Transverse colon (tissue), 4 donors: ENCODE measurements at regions not wholly inside any gene's neighbourhood (a gene's known extent, or its start where the extent isn't known, plus 50 kb on each side); places are given as distances from the start of the nearest gene placed in this dataset.

ENCODE experiments used
- DNase-seq: peaks from one replicate; pipeline ENCODE4 v3.0.0-alpha.2; 2019
- H3K27ac ChIP-seq, 4 donors: fragments of 200-600 bp; sonication (generic); 2 replicates each; pipeline ENCODE4 v1.5.1; 2016 to 2018; ENCODE audit warnings: inconsistent platforms in 4 of 4
- H3K27me3 ChIP-seq: fragments of 200-600 bp; sonication (generic); 2 replicates; pipeline ENCODE4 v1.5.1; 2017; ENCODE audit warnings: inconsistent platforms
- H3K36me3 ChIP-seq, 4 donors: fragments of 200-600 bp; sonication (generic); 2 replicates each; pipeline ENCODE4 v1.5.1; 2017 to 2019; ENCODE audit warnings: inconsistent platforms in 4 of 4
- H3K4me1 ChIP-seq, 4 donors: fragments of 200-600 bp; sonication (generic); 2 replicates each; pipeline ENCODE4 v1.5.1; 2017 to 2020; ENCODE audit warnings: inconsistent platforms in 4 of 4
- H3K4me3 ChIP-seq, 4 donors: fragments of 200-600 bp; sonication (generic); 1 replicate in 1 of 4; 2 replicates in 3 of 4; pipeline versions ENCODE4 v1.5.1 to v1.6.1; 2017 to 2019; ENCODE audit warnings: inconsistent platforms in 4 of 4
- H3K9me3 ChIP-seq, 2 donors: fragments of 200-600 bp; sonication (generic); 2 replicates each; pipeline ENCODE4 v1.5.1; 2017 to 2019; ENCODE audit warnings: inconsistent platforms in 2 of 2
- EP300 ChIP-seq: sonication (generic); formaldehyde crosslinking; IDR thresholded peaks from one replicate; pipeline ENCODE4 v1.6.1; 2017; ENCODE audit warnings: antibody characterized with exemption, low read depth
- POLR2A ChIP-seq: fragments of 450-650 bp; IDR thresholded peaks from one replicate; pipeline ENCODE4 v1.6.1; 2016; ENCODE audit warnings: antibody characterized with exemption, mild to moderate bottlenecking, moderate library complexity
- POLR2AphosphoS5 ChIP-seq, 3 donors: sonication (generic); formaldehyde crosslinking; IDR thresholded peaks; one replicate each; pipeline ENCODE4 v1.6.1; 2016; ENCODE audit warnings: antibody characterized with exemption in 3 of 3
- WGBS, 2 donors: methylation state at CpG; one replicate each; pipeline ENCODE4 v1.1.5; 2018; ENCODE audit warnings: low coverage in 1 of 2; 5-methylcytosine and 5-hydroxymethylcytosine counted together
- in situ Hi-C, 4 donors: fragments of 200-750 bp; cut with MboI; loops; one replicate each; pipeline versions ENCODE4 v1.15.0 to v1.15.1; 2017; ENCODE audit warnings: low sequenced_read_pairs in 3 of 4, low pct_ligation_motif_present in 1 of 4, low pct_unique_long_range_greater_than_20kb in 1 of 4
- intact Hi-C: fragments of 100-400 bp; cut with DNase I; formaldehyde crosslinking; loops from one replicate; pipeline ENCODE4 v1.15.1; 2023; ENCODE audit warnings: low total_unique reads
- TF ChIP-seq, protein P1 (sequence below), 5 experiments: fragments of 200-600 bp in 3 of 5; fragments of 450-650 bp in 2 of 5; sonication (generic) in 3 of 5; IDR thresholded peaks; 1 replicate in 2 of 5; 2 replicates in 3 of 5; pipeline ENCODE4 v1.5.1; 2016 to 2017; ENCODE audit warnings: antibody characterized with exemption in 5 of 5, inconsistent platforms in 3 of 5, mild to moderate bottlenecking in 2 of 5, moderate library complexity in 1 of 5

DNA sequence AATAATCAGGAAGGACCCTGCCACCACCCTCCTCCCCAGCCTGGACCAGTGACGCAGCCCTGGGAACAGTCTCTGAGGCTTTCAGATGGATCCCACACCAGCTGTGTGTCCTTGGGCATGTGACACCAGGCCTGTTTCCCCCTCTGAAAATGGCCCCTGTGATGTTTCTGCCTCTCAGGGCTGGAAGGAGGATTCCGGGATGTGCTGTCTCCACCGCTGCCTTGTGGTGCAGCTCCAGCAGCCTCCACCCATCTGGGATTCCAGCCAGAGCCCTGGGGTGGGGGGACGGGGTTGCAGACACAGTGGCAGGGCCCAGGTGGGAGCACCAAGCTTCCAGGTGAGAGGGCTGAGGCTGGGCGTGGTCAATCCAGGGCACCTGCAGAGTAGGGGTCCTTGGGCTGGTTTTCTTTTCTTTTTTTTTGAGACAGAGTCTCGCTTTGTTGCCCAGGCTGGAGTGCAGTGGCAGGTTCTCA, 179.7 kb upstream of the IER5L start:
- Histone ChIP-seq H3K9me3 (no peaks in the 10 kb centered on the region), H3K4me1 (peaks cover under 1 to 10% (median 5%) of the 10 kb centered on the region in 4 donors), H3K4me3 (no peak overlapping the region), H3K27ac (no peak overlapping the region), H3K36me3 (no peaks in the 10 kb centered on the region), H3K27me3 (no peaks in the 10 kb centered on the region)
- WGBS, 2 donors: 64% methylated on average over 6 of the region's 6 CpGs; no CpG with 5 or more reads in 1 of the 2 donors
- intact Hi-C loops (no loop called here), in situ Hi-C loops (no loop called here)
- no peak for DNase-seq
- TF ChIP-seq, protein P1, sequence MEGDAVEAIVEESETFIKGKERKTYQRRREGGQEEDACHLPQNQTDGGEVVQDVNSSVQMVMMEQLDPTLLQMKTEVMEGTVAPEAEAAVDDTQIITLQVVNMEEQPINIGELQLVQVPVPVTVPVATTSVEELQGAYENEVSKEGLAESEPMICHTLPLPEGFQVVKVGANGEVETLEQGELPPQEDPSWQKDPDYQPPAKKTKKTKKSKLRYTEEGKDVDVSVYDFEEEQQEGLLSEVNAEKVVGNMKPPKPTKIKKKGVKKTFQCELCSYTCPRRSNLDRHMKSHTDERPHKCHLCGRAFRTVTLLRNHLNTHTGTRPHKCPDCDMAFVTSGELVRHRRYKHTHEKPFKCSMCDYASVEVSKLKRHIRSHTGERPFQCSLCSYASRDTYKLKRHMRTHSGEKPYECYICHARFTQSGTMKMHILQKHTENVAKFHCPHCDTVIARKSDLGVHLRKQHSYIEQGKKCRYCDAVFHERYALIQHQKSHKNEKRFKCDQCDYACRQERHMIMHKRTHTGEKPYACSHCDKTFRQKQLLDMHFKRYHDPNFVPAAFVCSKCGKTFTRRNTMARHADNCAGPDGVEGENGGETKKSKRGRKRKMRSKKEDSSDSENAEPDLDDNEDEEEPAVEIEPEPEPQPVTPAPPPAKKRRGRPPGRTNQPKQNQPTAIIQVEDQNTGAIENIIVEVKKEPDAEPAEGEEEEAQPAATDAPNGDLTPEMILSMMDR (IDR thresholded peaks at IDR 0.05): no peak
- no peak for TF ChIP-seq EP300
- TF ChIP-seq POLR2AphosphoS5 (IDR thresholded peaks at IDR 0.05): no peak
- no peak for TF ChIP-seq POLR2A

DNA sequence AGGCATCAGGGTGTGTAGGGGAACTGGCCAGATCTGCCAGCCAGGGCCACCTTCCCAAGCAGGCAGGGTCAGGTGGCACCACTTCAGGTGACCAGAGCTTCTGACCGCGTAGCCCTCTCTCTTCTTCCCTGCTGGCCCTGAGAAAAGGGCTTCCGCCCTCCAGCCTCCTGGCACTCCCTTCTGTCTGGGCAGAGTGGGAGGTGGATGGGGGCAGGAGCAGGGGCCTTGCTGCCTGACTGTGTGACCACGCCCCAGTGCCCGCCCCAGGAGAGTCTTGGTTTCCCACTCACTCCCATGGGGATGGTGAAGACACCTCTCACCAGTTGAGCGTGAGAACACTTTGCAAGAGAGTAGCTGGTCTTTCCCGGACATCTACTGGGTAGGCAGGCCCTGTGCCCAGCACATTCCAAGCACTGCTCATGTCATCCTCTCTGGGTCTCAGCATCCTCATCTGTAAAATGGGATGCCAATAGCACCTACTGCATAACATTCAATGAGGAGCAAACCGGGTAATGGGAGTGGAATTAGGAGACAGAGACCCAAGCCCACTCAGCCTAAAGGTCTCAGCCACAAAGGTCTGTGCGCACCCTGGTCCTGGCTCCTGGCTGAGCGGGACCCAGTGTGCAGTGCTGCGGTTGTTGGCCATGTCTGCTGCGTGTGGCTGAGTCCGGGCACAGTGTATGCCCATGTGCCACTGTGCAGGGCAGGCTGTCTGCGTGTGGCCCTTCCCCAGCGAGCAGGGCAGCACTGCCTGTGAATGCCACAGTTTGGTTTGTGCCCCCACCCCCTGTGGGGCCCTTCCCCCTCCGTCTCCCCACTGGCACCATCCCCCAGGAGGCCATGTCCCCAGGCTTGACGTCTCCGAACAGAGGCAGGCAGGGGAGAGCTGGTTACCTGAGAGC, 179.1 kb upstream of the IER5L start:
- H3K4me3 ChIP-seq: no peak overlapping the region
- no peak overlapping the region for H3K27ac ChIP-seq
- H3K9me3 ChIP-seq: no peaks in the 10 kb centered on the region
- no peaks in the 10 kb centered on the region for H3K36me3 ChIP-seq
- intact Hi-C loops (no loop called here), in situ Hi-C loops (no loop called here)
- H3K4me1 ChIP-seq: peaks cover 7 to 16% (median 12%) of the 10 kb centered on the region in 4 donors
- peaks cover 6% of the 10 kb centered on the region for H3K27me3 ChIP-seq
- TF ChIP-seq, protein P1 (IDR thresholded peaks at IDR 0.05): no peak
- TF ChIP-seq POLR2AphosphoS5 (IDR thresholded peaks at IDR 0.05) (no peak), EP300 (no peak), POLR2A (no peak)
- DNase-seq: no peak
- 85% methylated on average over 15 of the region's 18 CpGs; no CpG with 5 or more reads in 1 of the 2 donors for WGBS, 2 donors

DNA sequence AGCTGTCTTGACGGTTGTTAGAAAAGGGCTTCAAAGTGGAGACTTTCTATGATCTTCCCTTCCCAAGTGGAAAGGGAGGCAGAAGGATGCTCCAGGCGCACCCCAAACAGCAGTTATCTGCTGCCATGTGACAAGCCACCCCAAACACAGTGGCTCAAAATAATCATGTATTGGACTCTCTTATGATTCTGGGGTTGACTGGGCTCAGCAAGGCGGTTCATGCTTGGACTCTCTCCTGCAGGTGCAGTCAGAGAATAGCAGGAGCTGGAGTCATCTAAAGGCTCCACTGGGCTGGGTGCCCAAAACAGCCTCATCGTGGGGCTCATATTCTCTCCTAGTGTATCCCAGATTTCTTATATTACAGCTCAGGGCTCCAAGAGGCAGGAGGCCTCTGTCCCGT, 177.6 kb upstream of the IER5L start:
- 91% methylated on average over 5 of the region's 5 CpGs; no CpG with 5 or more reads in 1 of the 2 donors for WGBS, 2 donors
- DNase-seq: no peak
- Histone ChIP-seq H3K36me3 (no peaks in the 10 kb centered on the region), H3K4me3 (no peak overlapping the region), H3K4me1 (peaks cover 8 to 27% (median 18%) of the 10 kb centered on the region in 4 donors), H3K27ac (no peak overlapping the region), H3K27me3 (peaks cover 20% of the 10 kb centered on the region), H3K9me3 (no peaks in the 10 kb centered on the region)
- intact Hi-C loops (no loop called here), in situ Hi-C loops (no loop called here)
- TF ChIP-seq, protein P1 (IDR thresholded peaks at IDR 0.05): no peak
- TF ChIP-seq POLR2A (no peak), POLR2AphosphoS5 (IDR thresholded peaks at IDR 0.05) (no peak), EP300 (no peak)

DNA sequence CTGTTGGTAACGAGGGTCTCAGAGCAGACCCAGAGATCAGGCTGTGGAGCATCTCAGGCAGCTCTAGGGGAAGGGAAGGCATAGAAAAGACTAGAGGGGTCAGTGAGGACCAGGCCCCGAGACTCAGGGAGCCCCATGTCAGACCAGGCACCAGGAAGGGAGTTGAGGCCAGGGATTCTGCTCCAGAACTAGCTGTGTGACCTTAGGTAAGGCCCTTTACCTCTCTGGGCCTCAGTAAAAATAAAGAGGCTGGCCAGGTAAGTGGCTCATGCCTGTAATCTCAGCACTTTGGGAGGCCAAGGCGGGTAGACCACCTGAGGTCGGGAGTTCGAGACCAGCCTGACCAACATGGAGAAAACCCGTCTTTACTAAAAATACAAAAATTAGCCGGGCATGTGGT, 176.4 kb upstream of the IER5L start:
- intact Hi-C loops (no loop called here), in situ Hi-C loops (no loop called here)
- 85 to 100% methylated on average over 2 to 7 of the region's 7 CpGs for WGBS, 2 donors
- no peak for TF ChIP-seq POLR2AphosphoS5 (IDR thresholded peaks at IDR 0.05)
- TF ChIP-seq POLR2A: no peak
- TF ChIP-seq EP300: no peak
- TF ChIP-seq, protein P1 (IDR thresholded peaks at IDR 0.05): no peak
- peaks cover 20% of the 10 kb centered on the region for H3K27me3 ChIP-seq
- no peak for DNase-seq
- H3K4me3 ChIP-seq: no peak overlapping the region
- H3K36me3 ChIP-seq: no peaks in the 10 kb centered on the region
- peaks cover 8 to 27% (median 18%) of the 10 kb centered on the region in 4 donors for H3K4me1 ChIP-seq
- H3K27ac ChIP-seq: no peak overlapping the region
- H3K9me3 ChIP-seq: no peaks in the 10 kb centered on the region
